Activated T-cell treated with anti-CD3 and anti-CD28 coated beads, Interleukin-2, amount 50 U/mL, for 72 hours (primary cell): ENCODE measurements at regions not wholly inside any gene's neighbourhood (a gene's known extent, or its start where the extent isn't known, plus 50 kb on each side); places are given as distances from the start of the nearest gene placed in this dataset.
"Not testable (repeated sequence)": the region's sequence is repeated elsewhere in the genome, so short reads cannot be mapped to it uniquely, and the experiment has no call there.

Experiments
- ATAC-seq, 2 donors: fragments of 150-1000 bp; cut with Tn5 transposase; replicated peaks in 1 of 2; 2 replicates each; pipeline ENCODE4 v1.10.0; 2021; ENCODE audit warnings: moderate library complexity in 2 of 2, mild to moderate bottlenecking in 1 of 2
- DNase-seq, 2 donors: peaks; one replicate each; pipeline ENCODE4 v3.0.0; 2021 to 2022; ENCODE audit warnings: mixed read lengths in 1 of 2
- H3K27ac Mint-ChIP-seq: one replicate; pipeline ENCODE4 v1.8.0; 2022; ENCODE audit warnings: mild to moderate bottlenecking, moderate library complexity, mixed read lengths
- H3K27me3 Mint-ChIP-seq: one replicate; pipeline ENCODE4 v1.8.0; 2022; ENCODE audit warnings: low read depth, mixed read lengths
- H3K36me3 Mint-ChIP-seq, 2 donors: one replicate each; pipeline ENCODE4 v1.8.0; 2022; ENCODE audit warnings: mixed read lengths in 2 of 2, mild to moderate bottlenecking in 1 of 2; ENCODE audit not compliant: insufficient read depth in 2 of 2
- H3K4me1 Mint-ChIP-seq: one replicate; pipeline ENCODE4 v1.8.0; 2022; ENCODE audit warnings: low read depth, mixed read lengths
- H3K4me3 Mint-ChIP-seq, 2 donors: one replicate each; pipeline ENCODE4 v1.8.0; 2022; ENCODE audit warnings: mild to moderate bottlenecking in 2 of 2, mixed read lengths in 2 of 2, moderate library complexity in 2 of 2
- H3K9me3 Mint-ChIP-seq, 2 donors: one replicate each; pipeline ENCODE4 v1.8.0; 2022; ENCODE audit warnings: mixed read lengths in 2 of 2

GRCh38 chr20:18876394-18876793 lies 62.8 kb downstream of the SCP2D1 start:
- ATAC-seq, H3K27me3 Mint-ChIP-seq, H3K27ac Mint-ChIP-seq, H3K4me1 Mint-ChIP-seq, H3K36me3 Mint-ChIP-seq, DNase-seq, H3K4me3 Mint-ChIP-seq: not testable (repeated sequence)
- H3K9me3 Mint-ChIP-seq = peaks cover 10 to 12% of the 10 kb centered on the region in 2 donors

- Mint-ChIP-seq H3K36me3 (no peaks in the 10 kb centered on the region), H3K27ac (no peak overlapping the region), H3K4me1 (no peaks in the 10 kb centered on the region), H3K4me3 (no peak overlapping the region), H3K9me3 (peaks cover 5 to 6% of the 10 kb centered on the region in 2 donors), H3K27me3 (peaks cover 8% of the 10 kb centered on the region)
- no peak for DNase-seq
- no peak for ATAC-seq
Observed at GRCh38 chr20:18879262-18879661, 65.7 kb downstream of the SCP2D1 start.

- no peaks in the 10 kb centered on the region for H3K36me3 Mint-ChIP-seq
- peaks cover 4% of the 10 kb centered on the region for H3K27me3 Mint-ChIP-seq
- H3K4me1 Mint-ChIP-seq = no peaks in the 10 kb centered on the region
- H3K9me3 Mint-ChIP-seq = peaks cover 0 to 3% of the 10 kb centered on the region in 2 donors
- H3K27ac Mint-ChIP-seq = no peak overlapping the region
- DNase-seq = no peak
- H3K4me3 Mint-ChIP-seq = no peak overlapping the region
- ATAC-seq = no peak
Observed at GRCh38 chr20:18886756-18887155, 73.2 kb downstream of the SCP2D1 start.

- ATAC-seq = no peak
- Mint-ChIP-seq H3K9me3 (peaks cover 0 to 4% of the 10 kb centered on the region in 2 donors), H3K4me3 (no peak overlapping the region), H3K36me3 (no peaks in the 10 kb centered on the region), H3K4me1 (no peaks in the 10 kb centered on the region), H3K27me3 (no peaks in the 10 kb centered on the region), H3K27ac (no peak overlapping the region)
- DNase-seq = no peak
Observed at GRCh38 chr20:18901980-18902737, 88.6 kb downstream of the SCP2D1 start.

- Mint-ChIP-seq H3K4me1 (no peaks in the 10 kb centered on the region), H3K27ac (no peak overlapping the region), H3K36me3 (no peaks in the 10 kb centered on the region), H3K4me3 (no peak overlapping the region), H3K9me3 (peaks cover 0 to 2% of the 10 kb centered on the region in 2 donors), H3K27me3 (no peaks in the 10 kb centered on the region)
- ATAC-seq (no peak), DNase-seq (no peak)
Observed at GRCh38 chr20:18904192-18904591, 90.6 kb downstream of the SCP2D1 start.

- no peak for ATAC-seq
- Mint-ChIP-seq H3K27ac (no peak overlapping the region), H3K4me1 (no peaks in the 10 kb centered on the region), H3K27me3 (no peaks in the 10 kb centered on the region), H3K36me3 (no peaks in the 10 kb centered on the region), H3K9me3 (peaks cover 0 to 2% of the 10 kb centered on the region in 2 donors), H3K4me3 (no peak overlapping the region)
- no peak for DNase-seq
Observed at GRCh38 chr20:18904624-18905023, 91.0 kb downstream of the SCP2D1 start.

GRCh38 chr20:18906046-18906445 lies 92.5 kb downstream of the SCP2D1 start:
- H3K36me3 Mint-ChIP-seq = no peaks in the 10 kb centered on the region
- H3K4me1 Mint-ChIP-seq = no peaks in the 10 kb centered on the region
- H3K9me3 Mint-ChIP-seq = no peaks in the 10 kb centered on the region
- H3K27ac Mint-ChIP-seq = no peak overlapping the region
- no peak for DNase-seq
- no peaks in the 10 kb centered on the region for H3K27me3 Mint-ChIP-seq
- H3K4me3 Mint-ChIP-seq = no peak overlapping the region
- no peak for ATAC-seq

- Mint-ChIP-seq H3K4me3 (no peak overlapping the region), H3K27me3 (no peaks in the 10 kb centered on the region), H3K36me3 (no peaks in the 10 kb centered on the region), H3K27ac (no peak overlapping the region), H3K4me1 (no peaks in the 10 kb centered on the region), H3K9me3 (no peaks in the 10 kb centered on the region)
- DNase-seq (no peak), ATAC-seq (no peak)
Observed at GRCh38 chr20:18907353-18907752, 93.8 kb downstream of the SCP2D1 start.

- H3K4me1 Mint-ChIP-seq = no peaks in the 10 kb centered on the region
- no peak overlapping the region for H3K4me3 Mint-ChIP-seq
Observed at GRCh38 chr20:18908109-18908508, 94.5 kb downstream of the SCP2D1 start.

GRCh38 chr20:18909254-18909653 lies 95.7 kb downstream of the SCP2D1 start:
- DNase-seq = no peak
- Mint-ChIP-seq H3K27me3 (no peaks in the 10 kb centered on the region), H3K4me1 (no peaks in the 10 kb centered on the region), H3K4me3 (no peak overlapping the region), H3K27ac (no peak overlapping the region), H3K36me3 (no peaks in the 10 kb centered on the region), H3K9me3 (no peaks in the 10 kb centered on the region)
- no peak for ATAC-seq

More at GRCh38 chr20:18908109-18908508, 94.5 kb downstream of the SCP2D1 start:
- Mint-ChIP-seq H3K27ac (no peak overlapping the region), H3K27me3 (no peaks in the 10 kb centered on the region), H3K9me3 (no peaks in the 10 kb centered on the region), H3K36me3 (no peaks in the 10 kb centered on the region)
- DNase-seq (no peak), ATAC-seq (no peak)

- no peak for DNase-seq
Observed at GRCh38 chr20:18913701-18914100, 100.1 kb downstream of the SCP2D1 start.

GRCh38 chr20:18914796-18915195 lies 101.2 kb downstream of the SCP2D1 start:
- Mint-ChIP-seq H3K4me1 (no peaks in the 10 kb centered on the region), H3K27ac (no peak overlapping the region), H3K36me3 (no peaks in the 10 kb centered on the region), H3K9me3 (no peaks in the 10 kb centered on the region), H3K27me3 (peaks cover 6% of the 10 kb centered on the region), H3K4me3 (no peak overlapping the region)
- no peak for DNase-seq
- no peak for ATAC-seq

More at GRCh38 chr20:18913701-18914100, 100.1 kb downstream of the SCP2D1 start:
- ATAC-seq = no peak
- Mint-ChIP-seq H3K36me3 (no peaks in the 10 kb centered on the region), H3K9me3 (no peaks in the 10 kb centered on the region), H3K4me3 (no peak overlapping the region), H3K27me3 (peaks cover 6% of the 10 kb centered on the region), H3K4me1 (no peaks in the 10 kb centered on the region), H3K27ac (no peak overlapping the region)

- ATAC-seq (peak in 1 of 2 donors; percentile 49), DNase-seq (no peak)
- H3K36me3 Mint-ChIP-seq = no peaks in the 10 kb centered on the region
- H3K4me1 Mint-ChIP-seq = no peaks in the 10 kb centered on the region
- peaks cover 6% of the 10 kb centered on the region for H3K27me3 Mint-ChIP-seq
- H3K27ac Mint-ChIP-seq = no peak overlapping the region
- H3K9me3 Mint-ChIP-seq = no peaks in the 10 kb centered on the region
- no peak overlapping the region for H3K4me3 Mint-ChIP-seq
Observed at GRCh38 chr20:18916886-18917750, 103.5 kb downstream of the SCP2D1 start.
